Body of pancreas (tissue), 4 donors: ENCODE measurements at regions not wholly inside any gene's neighbourhood (a gene's known extent, or its start where the extent isn't known, plus 50 kb on each side); places are given as distances from the start of the nearest gene placed in this dataset.

Source experiments
- CTCF ChIP-seq, 7 experiments: fragments of 450-650 bp in 4 of 7; fragments of 200-600 bp in 3 of 7; sonication (generic) in 3 of 7; IDR thresholded peaks; one replicate each; pipeline ENCODE4 v1.5.1; 2016 to 2019; ENCODE audit warnings: antibody characterized with exemption in 7 of 7
- POLR2A ChIP-seq, 3 donors: fragments of 450-650 bp; IDR thresholded peaks; one replicate each; pipeline ENCODE4 v1.6.1; 2016; ENCODE audit warnings: antibody characterized with exemption in 3 of 3, mild to moderate bottlenecking in 2 of 3

GRCh38 chr4:41339812-41340809, 83.4 kb downstream of the UCHL1 start:
- TF ChIP-seq POLR2A (IDR thresholded peaks at IDR 0.05) (no peak), CTCF (IDR thresholded peaks at IDR 0.05) (peak in 3 of 7 experiments; percentile 7 to 26 (median 14))
